ENCODE measurements at regions not wholly inside any gene's neighbourhood (a gene's known extent, or its start where the extent isn't known, plus 50 kb on each side); places are given as distances from the start of the nearest gene placed in this dataset.

- H3K9me3 ChIP-seq (ENCODE audit: control insufficient read depth, low read length) = no peaks in the 10 kb centered on the region
- 100% methylated on average over 1 of the region's 1 CpG for WGBS, 2 experiments (ENCODE audit: insufficient coverage in 1 of 2, insufficient read length in 1 of 2)
- no peaks in the 10 kb centered on the region for H3K36me3 Mint-ChIP-seq (ENCODE audit: low read depth)
- H3K4me3 Mint-ChIP-seq = no peak overlapping the region
- no peaks in the 10 kb centered on the region for H3K36me3 ChIP-seq (ENCODE audit: control insufficient read depth, insufficient read depth, low read length)
- H3K4me1 ChIP-seq (ENCODE audit: control insufficient read depth, insufficient read depth, low read length) = peaks cover 4% of the 10 kb centered on the region
- no peaks in the 10 kb centered on the region for H3K9me3 Mint-ChIP-seq
- H3K27me3 Mint-ChIP-seq (ENCODE audit: insufficient read depth) = no peaks in the 10 kb centered on the region
- no peak for DNase-seq
- H3K27ac Mint-ChIP-seq = no peak overlapping the region
- H3K4me1 Mint-ChIP-seq = peaks cover 13% of the 10 kb centered on the region
- no peak for TF ChIP-seq CTCF (conservative IDR thresholded peaks at IDR 0.05)
- H3K4me3 ChIP-seq (ENCODE audit: low read length) = no peak overlapping the region
- no peak overlapping the region for H3K9ac ChIP-seq (ENCODE audit: extremely low read depth, low read length, poor library complexity, severe bottlenecking)
- H3K27me3 ChIP-seq (ENCODE audit: control insufficient read depth, insufficient read depth, low read length, poor library complexity, severe bottlenecking) = no peaks in the 10 kb centered on the region
- no peak overlapping the region for H3K27ac ChIP-seq (ENCODE audit: low read depth, low read length)
Observed at GRCh38 chr6:102848796-102849195, 1455.3 kb downstream of the GRIK2 start.

GRCh38 chr6:102848210-102848609, 1454.7 kb downstream of the GRIK2 start:
- H3K9me3 Mint-ChIP-seq = no peaks in the 10 kb centered on the region
- no peak overlapping the region for H3K9ac ChIP-seq (ENCODE audit: extremely low read depth, low read length, poor library complexity, severe bottlenecking)
- no peaks in the 10 kb centered on the region for H3K27me3 ChIP-seq (ENCODE audit: control insufficient read depth, insufficient read depth, low read length, poor library complexity, severe bottlenecking)
- peaks cover 4% of the 10 kb centered on the region for H3K4me1 ChIP-seq (ENCODE audit: control insufficient read depth, insufficient read depth, low read length)
- H3K36me3 ChIP-seq (ENCODE audit: control insufficient read depth, insufficient read depth, low read length) = no peaks in the 10 kb centered on the region
- no peak overlapping the region for H3K4me3 Mint-ChIP-seq
- TF ChIP-seq CTCF (conservative IDR thresholded peaks at IDR 0.05) = no peak
- H3K4me1 Mint-ChIP-seq = peaks cover 8% of the 10 kb centered on the region
- no peaks in the 10 kb centered on the region for H3K9me3 ChIP-seq (ENCODE audit: control insufficient read depth, low read length)
- H3K27ac Mint-ChIP-seq = no peak overlapping the region
- no peaks in the 10 kb centered on the region for H3K27me3 Mint-ChIP-seq (ENCODE audit: insufficient read depth)
- H3K4me3 ChIP-seq (ENCODE audit: low read length) = no peak overlapping the region
- H3K27ac ChIP-seq (ENCODE audit: low read depth, low read length) = no peak overlapping the region
- DNase-seq = no peak
- H3K36me3 Mint-ChIP-seq (ENCODE audit: low read depth) = no peaks in the 10 kb centered on the region
- 92% methylated on average over 3 of the region's 3 CpGs; no CpG with 5 or more reads in 1 of the 2 experiments for WGBS, 2 experiments (ENCODE audit: insufficient coverage in 1 of 2, insufficient read length in 1 of 2)

- no peaks in the 10 kb centered on the region for H3K9me3 Mint-ChIP-seq
- H3K4me1 ChIP-seq (ENCODE audit: control insufficient read depth, insufficient read depth, low read length) = no peaks in the 10 kb centered on the region
- no peak overlapping the region for H3K9ac ChIP-seq (ENCODE audit: extremely low read depth, low read length, poor library complexity, severe bottlenecking)
- no peak overlapping the region for H3K27ac Mint-ChIP-seq
- no peaks in the 10 kb centered on the region for H3K9me3 ChIP-seq (ENCODE audit: control insufficient read depth, low read length)
- H3K4me3 ChIP-seq (ENCODE audit: low read length) = no peak overlapping the region
- H3K4me3 Mint-ChIP-seq = no peak overlapping the region
- no peak for TF ChIP-seq CTCF (conservative IDR thresholded peaks at IDR 0.05)
- H3K27me3 ChIP-seq (ENCODE audit: control insufficient read depth, insufficient read depth, low read length, poor library complexity, severe bottlenecking) = no peaks in the 10 kb centered on the region
- no peak overlapping the region for H3K27ac ChIP-seq (ENCODE audit: low read depth, low read length)
- no peaks in the 10 kb centered on the region for H3K36me3 Mint-ChIP-seq (ENCODE audit: low read depth)
- no peaks in the 10 kb centered on the region for H3K36me3 ChIP-seq (ENCODE audit: control insufficient read depth, insufficient read depth, low read length)
- no peak for DNase-seq
- H3K27me3 Mint-ChIP-seq (ENCODE audit: insufficient read depth) = no peaks in the 10 kb centered on the region
- WGBS, 2 experiments (ENCODE audit: insufficient coverage in 1 of 2, insufficient read length in 1 of 2) = 85% methylated on average over 2 of the region's 2 CpGs; no CpG with 5 or more reads in 1 of the 2 experiments
- no peaks in the 10 kb centered on the region for H3K4me1 Mint-ChIP-seq
Observed at GRCh38 chr6:102841060-102841459, 1447.6 kb downstream of the GRIK2 start.
